ENCODE measurements at regions not wholly inside any gene's neighbourhood (a gene's known extent, or its start where the extent isn't known, plus 50 kb on each side); places are given as distances from the start of the nearest gene placed in this dataset.

- no peak for TF ChIP-seq EZH2 (IDR thresholded peaks at IDR 0.05; ENCODE audit: borderline replicate concordance)
- TF ChIP-seq EZH2phosphoT487 (IDR thresholded peaks at IDR 0.05; ENCODE audit: low read depth, severe bottlenecking, unreplicated experiment) = no peak
- TF ChIP-seq CTCF (IDR thresholded peaks at IDR 0.05; ENCODE audit: poor library complexity) = no peak
- no peak overlapping the region for H2AFZ ChIP-seq
- H3K36me3 ChIP-seq (replicated peaks; ENCODE audit: insufficient read depth, low read depth) = no peaks in the 10 kb centered on the region
- H3K4me3 ChIP-seq = no peak overlapping the region
- H3K9me3 ChIP-seq (ENCODE audit: low read depth) = no peaks in the 10 kb centered on the region
- 83% methylated on average over 3 of the region's 3 CpGs for WGBS (ENCODE audit: low lambda C conversion rate, missing lambda C conversion rate)
- H3K79me2 ChIP-seq = no peaks in the 10 kb centered on the region
- no peaks in the 10 kb centered on the region for H3K4me1 ChIP-seq (ENCODE audit: insufficient read depth)
- no peaks in the 10 kb centered on the region for H4K20me1 ChIP-seq (ENCODE audit: insufficient read depth, poor library complexity, severe bottlenecking)
- no peaks in the 10 kb centered on the region for H3K27me3 ChIP-seq
- no peak overlapping the region for H3K27ac ChIP-seq
- no peak for DNase-seq (ENCODE audit: low spot score)
- H3K9me2 ChIP-seq (replicated peaks; ENCODE audit: insufficient read depth) = no peaks in the 10 kb centered on the region
- H3K4me2 ChIP-seq = no peak overlapping the region
Observed at GRCh38 chr4:152050106-152050505, 289.3 kb upstream of the GATB start.

GRCh38 chr4:152047451-152047850 lies 286.6 kb upstream of the GATB start:
- Histone ChIP-seq H3K27me3 (no peaks in the 10 kb centered on the region), H3K27ac (no peak overlapping the region), H3K4me3 (no peak overlapping the region), H3K4me1 (ENCODE audit: insufficient read depth) (no peaks in the 10 kb centered on the region), H3K9me3 (ENCODE audit: low read depth) (no peaks in the 10 kb centered on the region), H3K9me2 (replicated peaks; ENCODE audit: insufficient read depth) (no peaks in the 10 kb centered on the region), H2AFZ (no peak overlapping the region), H3K4me2 (no peak overlapping the region), H3K36me3 (replicated peaks; ENCODE audit: insufficient read depth, low read depth) (no peaks in the 10 kb centered on the region), H3K79me2 (no peaks in the 10 kb centered on the region), H4K20me1 (ENCODE audit: insufficient read depth, poor library complexity, severe bottlenecking) (no peaks in the 10 kb centered on the region)
- DNase-seq (ENCODE audit: low spot score) = no peak
- 86% methylated on average over 2 of the region's 2 CpGs for WGBS (ENCODE audit: low lambda C conversion rate, missing lambda C conversion rate)
- no peak for TF ChIP-seq EZH2phosphoT487 (IDR thresholded peaks at IDR 0.05; ENCODE audit: low read depth, severe bottlenecking, unreplicated experiment)
- no peak for TF ChIP-seq EZH2 (IDR thresholded peaks at IDR 0.05; ENCODE audit: borderline replicate concordance)
- no peak for TF ChIP-seq CTCF (IDR thresholded peaks at IDR 0.05; ENCODE audit: poor library complexity)

- peak overlapping the region; percentile 3 for H2AFZ ChIP-seq
- no peak overlapping the region for H3K4me3 ChIP-seq
- H3K4me1 ChIP-seq (ENCODE audit: insufficient read depth) = no peaks in the 10 kb centered on the region
- H3K27me3 ChIP-seq = no peaks in the 10 kb centered on the region
- no peaks in the 10 kb centered on the region for H3K9me3 ChIP-seq (ENCODE audit: low read depth)
- H3K4me2 ChIP-seq = peak overlapping the region; percentile 62
- peak overlapping the region; percentile 25 for H3K27ac ChIP-seq
- 5% methylated on average over 35 of the region's 35 CpGs for WGBS (ENCODE audit: low lambda C conversion rate, missing lambda C conversion rate)
- H3K9me2 ChIP-seq (replicated peaks; ENCODE audit: insufficient read depth) = no peaks in the 10 kb centered on the region
- no peaks in the 10 kb centered on the region for H3K36me3 ChIP-seq (replicated peaks; ENCODE audit: insufficient read depth, low read depth)
- peak; percentile 86 for DNase-seq (ENCODE audit: low spot score)
- H3K79me2 ChIP-seq = no peaks in the 10 kb centered on the region
- TF ChIP-seq EZH2phosphoT487 (IDR thresholded peaks at IDR 0.05; ENCODE audit: low read depth, severe bottlenecking, unreplicated experiment) (no peak), EZH2 (IDR thresholded peaks at IDR 0.05; ENCODE audit: borderline replicate concordance) (no peak), CTCF (IDR thresholded peaks at IDR 0.05; ENCODE audit: poor library complexity) (peak; percentile 69)
- H4K20me1 ChIP-seq (ENCODE audit: insufficient read depth, poor library complexity, severe bottlenecking) = no peaks in the 10 kb centered on the region
Observed at GRCh38 chr4:152045807-152046571, 285.2 kb upstream of the GATB start.

Measured in hepatocyte (in vitro differentiated cells).